Fibroblast of villous mesenchyme (primary cell): ENCODE measurements at regions not wholly inside any gene's neighbourhood (a gene's known extent, or its start where the extent isn't known, plus 50 kb on each side); places are given as distances from the start of the nearest gene placed in this dataset.

Experiments used
- DNase-seq: peaks from one replicate; pipeline ENCODE4 v3.0.0-alpha.2; 2010; ENCODE audit warnings: low read depth
- H3K4me3 ChIP-seq: 2 replicates; pipeline ENCODE4 v1.5.1; 2011; ENCODE audit warnings: low read depth, mild to moderate bottlenecking, low read length
- TF ChIP-seq, protein P1 (sequence below): IDR thresholded peaks from 2 replicates; pipeline ENCODE4 v1.5.1; 2012; ENCODE audit warnings: low read depth, mild to moderate bottlenecking, low read length; ENCODE audit not compliant: insufficient read depth

DNA sequence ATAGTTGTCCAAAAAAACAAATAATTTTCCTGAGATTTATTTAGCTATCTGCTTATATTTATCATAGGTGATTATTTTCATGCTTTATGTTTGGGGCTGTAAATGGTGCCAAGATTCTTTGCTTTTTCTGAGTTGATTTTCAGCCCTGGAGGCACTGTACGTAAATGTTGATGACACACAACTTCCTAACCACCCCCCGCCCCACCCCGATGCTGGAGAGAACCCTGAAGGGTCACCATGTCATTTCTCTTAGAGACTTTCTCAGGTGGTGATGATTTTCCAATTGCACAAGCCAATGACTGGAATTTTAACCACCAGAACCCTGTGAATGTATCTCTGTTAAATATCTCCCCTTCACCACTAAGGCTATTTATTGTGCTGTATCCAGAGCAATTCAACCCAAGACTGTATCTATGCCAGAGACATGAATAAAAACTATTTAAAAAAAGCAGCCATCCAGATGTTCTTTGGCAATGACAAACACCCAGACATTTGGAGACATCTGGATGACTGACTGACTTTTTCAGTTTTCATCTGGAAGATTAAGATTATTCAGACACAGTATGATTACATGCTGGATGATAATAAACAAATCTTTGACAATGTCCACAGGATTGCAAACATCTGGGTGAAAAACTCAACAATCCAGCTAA, 346.0 kb downstream of the LMX1A start:
- DNase-seq, result no peak
- no peak overlapping the region for H3K4me3 ChIP-seq
- TF ChIP-seq, protein P1, sequence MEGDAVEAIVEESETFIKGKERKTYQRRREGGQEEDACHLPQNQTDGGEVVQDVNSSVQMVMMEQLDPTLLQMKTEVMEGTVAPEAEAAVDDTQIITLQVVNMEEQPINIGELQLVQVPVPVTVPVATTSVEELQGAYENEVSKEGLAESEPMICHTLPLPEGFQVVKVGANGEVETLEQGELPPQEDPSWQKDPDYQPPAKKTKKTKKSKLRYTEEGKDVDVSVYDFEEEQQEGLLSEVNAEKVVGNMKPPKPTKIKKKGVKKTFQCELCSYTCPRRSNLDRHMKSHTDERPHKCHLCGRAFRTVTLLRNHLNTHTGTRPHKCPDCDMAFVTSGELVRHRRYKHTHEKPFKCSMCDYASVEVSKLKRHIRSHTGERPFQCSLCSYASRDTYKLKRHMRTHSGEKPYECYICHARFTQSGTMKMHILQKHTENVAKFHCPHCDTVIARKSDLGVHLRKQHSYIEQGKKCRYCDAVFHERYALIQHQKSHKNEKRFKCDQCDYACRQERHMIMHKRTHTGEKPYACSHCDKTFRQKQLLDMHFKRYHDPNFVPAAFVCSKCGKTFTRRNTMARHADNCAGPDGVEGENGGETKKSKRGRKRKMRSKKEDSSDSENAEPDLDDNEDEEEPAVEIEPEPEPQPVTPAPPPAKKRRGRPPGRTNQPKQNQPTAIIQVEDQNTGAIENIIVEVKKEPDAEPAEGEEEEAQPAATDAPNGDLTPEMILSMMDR, result no peak

DNA sequence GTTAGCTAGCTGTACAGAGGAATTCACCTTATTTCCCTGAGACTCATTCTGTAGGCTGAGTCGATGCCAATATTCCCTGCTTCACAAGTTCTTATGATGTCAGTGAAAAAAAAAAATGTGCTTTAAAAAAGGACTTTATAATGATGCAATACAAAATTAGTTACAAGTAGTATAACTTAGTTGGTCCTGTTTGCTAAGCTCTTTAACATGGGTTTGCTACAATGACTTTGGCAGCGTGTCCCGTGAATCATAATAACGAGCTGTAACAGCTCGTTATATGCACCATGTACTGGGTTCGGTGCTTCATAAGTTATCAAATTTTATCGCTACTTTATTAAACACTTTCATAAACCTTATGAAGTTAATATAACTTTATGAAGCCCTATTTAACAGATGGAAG, 349.7 kb downstream of the LMX1A start:
- TF ChIP-seq, protein P1, result no peak
- no peak overlapping the region for H3K4me3 ChIP-seq
- DNase-seq, result no peak

DNA sequence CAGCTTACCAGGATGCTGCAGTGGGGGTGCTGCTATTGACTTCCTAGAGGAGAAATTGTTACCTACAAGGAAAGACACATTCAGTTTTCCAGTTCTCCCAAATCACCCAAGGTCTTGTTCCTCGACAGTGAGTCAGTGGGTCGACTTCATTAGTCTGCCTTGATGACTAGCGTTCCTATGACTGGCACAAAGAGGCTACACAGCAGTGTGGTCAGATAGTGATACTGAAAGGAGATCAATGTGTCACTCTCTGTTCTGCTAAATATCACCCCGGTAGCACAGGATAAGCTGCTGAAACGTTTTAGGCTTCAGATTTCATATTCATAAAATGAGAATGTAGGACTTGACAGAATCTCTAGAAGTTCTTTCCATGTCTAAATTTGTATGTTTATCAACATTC, 357.4 kb downstream of the LMX1A start:
- H3K4me3 ChIP-seq, result no peak overlapping the region
- TF ChIP-seq, protein P1, result no peak
- DNase-seq, result no peak

DNA sequence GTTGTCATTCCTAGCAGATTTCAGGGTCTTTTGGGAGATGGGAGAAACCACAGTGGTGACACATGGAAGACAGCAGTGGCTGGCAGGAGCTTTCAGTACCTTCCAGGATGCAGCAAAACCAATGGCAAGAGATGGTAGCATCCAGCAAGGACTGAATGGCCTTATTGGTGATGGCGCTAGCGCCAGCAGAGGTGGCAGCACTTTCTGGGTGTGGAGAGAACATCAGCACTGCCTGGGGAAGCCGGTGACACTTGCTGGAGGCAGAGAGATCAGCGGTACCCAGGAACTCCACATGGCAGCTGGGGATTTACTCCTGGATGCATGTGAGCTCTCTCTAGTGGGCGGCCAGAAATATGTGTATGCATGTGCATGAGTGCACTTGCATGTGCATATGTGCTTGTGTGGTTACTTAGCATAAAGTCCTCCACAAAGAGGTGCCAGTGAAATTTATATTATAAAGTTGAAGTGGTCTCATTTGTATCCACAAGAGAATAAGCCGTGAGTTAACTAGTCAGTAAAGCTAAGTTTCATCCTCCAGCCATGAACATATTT, 364.7 kb downstream of the LMX1A start:
- TF ChIP-seq, protein P1, result no peak

DNA sequence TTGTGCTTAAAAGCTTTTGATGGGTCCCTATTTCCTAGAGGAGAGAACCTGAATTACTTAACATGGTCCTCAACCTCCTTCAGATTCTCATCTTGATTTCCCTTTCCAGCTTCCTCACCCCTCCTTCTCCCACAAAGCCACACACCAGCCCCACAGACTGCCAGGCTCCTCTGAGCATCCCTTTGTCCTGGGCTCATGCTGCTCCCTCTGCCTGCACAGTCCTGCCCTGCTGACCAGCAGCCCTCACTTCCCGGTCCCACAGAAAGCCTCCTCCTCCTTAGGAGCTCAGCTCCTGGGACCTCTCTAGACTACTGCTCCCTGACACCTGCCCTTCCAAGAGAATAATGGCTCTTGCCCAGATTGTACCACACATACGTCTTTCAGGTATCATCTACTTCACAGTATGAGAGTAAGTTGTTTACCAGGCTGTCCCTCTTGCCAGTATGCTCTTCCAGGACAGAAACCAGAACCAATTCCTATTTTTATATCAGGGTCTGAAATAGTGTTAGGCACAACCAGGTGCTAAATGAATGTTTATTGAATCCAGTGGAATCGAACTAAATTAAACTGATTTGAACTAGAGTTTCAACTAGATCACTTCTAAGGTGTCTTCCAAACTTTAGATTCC, 373.4 kb downstream of the LMX1A start:
- H3K4me3 ChIP-seq, result no peak overlapping the region
- TF ChIP-seq, protein P1, result no peak
- DNase-seq, result no peak

More for the DNA sequence above, 364.7 kb downstream of the LMX1A start:
- no peak for DNase-seq
- no peak overlapping the region for H3K4me3 ChIP-seq

DNA sequence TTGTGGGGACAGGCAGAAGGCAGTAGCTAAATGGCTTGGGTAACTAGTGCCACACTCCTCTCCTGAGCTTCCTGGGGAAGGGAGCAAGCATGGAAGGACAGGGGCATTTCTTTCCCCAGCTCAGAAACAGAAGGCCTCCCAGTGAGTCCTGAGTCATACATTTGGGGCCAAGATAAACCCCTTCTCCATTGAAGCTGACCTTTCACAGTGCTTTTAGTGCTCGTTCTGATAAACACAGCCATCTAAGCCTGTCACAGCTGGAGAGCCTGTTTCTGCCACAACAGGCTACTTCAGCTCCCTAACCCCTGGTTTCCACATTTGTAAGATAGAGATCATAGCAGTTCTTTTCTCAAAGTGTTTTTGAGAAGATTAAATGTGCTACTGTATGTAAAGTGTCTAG, 374.0 kb downstream of the LMX1A start:
- TF ChIP-seq, protein P1, result no peak
- DNase-seq, result no peak
- H3K4me3 ChIP-seq, result no peak overlapping the region

DNA sequence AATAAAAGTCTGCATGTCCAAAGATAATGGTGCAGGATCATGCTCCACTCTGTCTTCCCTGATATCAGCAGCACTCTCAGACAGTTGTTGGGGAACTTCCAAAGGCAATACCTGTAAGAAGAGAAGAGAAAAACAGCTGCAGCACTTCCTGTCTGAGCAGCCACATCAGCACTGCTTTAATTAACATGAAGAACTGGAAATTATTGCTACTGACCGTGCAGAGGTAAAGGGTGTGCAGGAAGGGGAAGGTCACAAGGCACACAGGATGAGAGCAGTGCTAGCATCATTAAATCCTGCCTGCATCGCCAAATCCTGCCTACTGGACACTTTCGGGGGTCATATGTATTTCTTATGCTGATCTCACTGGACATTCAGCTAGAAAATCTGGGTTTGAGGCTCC, 379.0 kb downstream of the LMX1A start:
- H3K4me3 ChIP-seq, result no peak overlapping the region
- TF ChIP-seq, protein P1, result no peak
- no peak for DNase-seq
